Hepatocyte (in vitro differentiated cells): ENCODE measurements at regions not wholly inside any gene's neighbourhood (a gene's known extent, or its start where the extent isn't known, plus 50 kb on each side); places are given as distances from the start of the nearest gene placed in this dataset.

ENCODE experiments used
- CTCF ChIP-seq: fragments of 200-600 bp; sonication (generic); IDR thresholded peaks from 2 replicates; pipeline ENCODE4 v1.5.1; 2016; ENCODE audit warnings: antibody characterized with exemption, mild to moderate bottlenecking; ENCODE audit not compliant: poor library complexity
- EZH2 ChIP-seq: fragments of 200-600 bp; sonication (generic); IDR thresholded peaks from 2 replicates; pipeline ENCODE4 v1.6.1; 2016; ENCODE audit warnings: antibody characterized with exemption, mild to moderate bottlenecking, borderline replicate concordance
- EZH2phosphoT487 ChIP-seq: fragments of 200-600 bp; sonication (generic); IDR thresholded peaks from one replicate; pipeline ENCODE4 v1.6.1; 2018; ENCODE audit warnings: antibody characterized with exemption, mild to moderate bottlenecking, low read depth, moderate library complexity; ENCODE audit not compliant: unreplicated experiment, severe bottlenecking

DNA sequence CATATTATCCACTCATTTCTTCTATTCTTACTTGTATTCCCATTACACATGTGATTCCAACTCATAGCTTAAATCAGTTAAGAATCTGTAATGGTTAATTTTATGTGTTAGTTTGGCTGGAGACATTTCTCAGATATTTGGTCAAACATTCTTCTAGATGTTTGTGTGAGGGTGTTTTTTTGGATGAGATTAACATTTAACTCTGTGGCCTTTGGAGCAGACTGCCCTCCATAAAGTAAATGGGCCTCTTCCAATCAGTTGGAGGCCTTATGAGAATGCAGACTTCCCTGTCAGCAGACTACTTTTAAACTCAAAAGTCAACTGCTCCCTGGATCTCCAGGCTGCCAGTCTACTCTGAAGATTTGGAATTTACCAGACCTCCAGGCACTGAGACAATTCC, 976.8 kb upstream of the ACVR2A start:
- TF ChIP-seq CTCF (no peak), EZH2 (no peak), EZH2phosphoT487 (no peak)
